HG03571 (cell line): ENCODE measurements at regions not wholly inside any gene's neighbourhood (a gene's known extent, or its start where the extent isn't known, plus 50 kb on each side); places are given as distances from the start of the nearest gene placed in this dataset.

Experiments
- ATAC-seq: cut with Tn5 transposase; IDR thresholded peaks from one replicate; pipeline ENCODE4 v1.9.1; 2021; ENCODE audit not compliant: unreplicated experiment

DNA sequence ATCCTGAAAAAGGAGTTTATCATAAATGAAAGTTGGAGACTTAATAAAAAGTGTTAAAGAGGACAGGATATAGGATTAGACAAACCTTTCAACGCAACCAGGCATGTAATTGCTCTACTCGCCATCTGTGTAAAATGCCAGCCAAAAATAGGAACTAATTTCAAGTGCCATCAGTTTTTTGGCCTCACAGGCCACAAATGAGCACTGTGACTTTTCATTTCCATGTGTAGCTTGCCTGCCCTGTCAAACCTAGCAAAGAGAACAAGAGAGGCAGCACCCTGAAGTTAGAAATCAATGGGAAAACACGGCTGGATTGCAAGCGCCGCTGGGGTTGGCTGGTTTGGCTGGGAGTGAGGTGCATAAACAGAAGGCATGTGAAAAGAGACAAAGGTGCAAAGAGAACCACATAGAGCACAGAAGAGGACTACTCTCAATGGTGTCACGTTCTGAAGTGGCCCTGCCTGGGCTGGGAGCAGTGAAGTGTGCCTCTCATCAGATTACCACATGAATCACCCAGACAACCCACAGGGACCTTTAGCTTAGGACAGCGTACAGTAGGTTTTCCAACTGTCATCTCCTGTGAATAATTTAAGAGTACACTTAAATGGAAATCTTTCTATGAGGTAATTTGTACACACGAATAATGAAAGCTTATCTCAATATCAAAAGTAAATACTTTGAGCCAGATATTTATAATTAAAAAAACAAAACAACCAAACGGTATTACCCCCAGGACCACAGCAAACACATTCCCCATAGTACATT, 78.0 kb upstream of the NHSL1 start:
- no peak for ATAC-seq

DNA sequence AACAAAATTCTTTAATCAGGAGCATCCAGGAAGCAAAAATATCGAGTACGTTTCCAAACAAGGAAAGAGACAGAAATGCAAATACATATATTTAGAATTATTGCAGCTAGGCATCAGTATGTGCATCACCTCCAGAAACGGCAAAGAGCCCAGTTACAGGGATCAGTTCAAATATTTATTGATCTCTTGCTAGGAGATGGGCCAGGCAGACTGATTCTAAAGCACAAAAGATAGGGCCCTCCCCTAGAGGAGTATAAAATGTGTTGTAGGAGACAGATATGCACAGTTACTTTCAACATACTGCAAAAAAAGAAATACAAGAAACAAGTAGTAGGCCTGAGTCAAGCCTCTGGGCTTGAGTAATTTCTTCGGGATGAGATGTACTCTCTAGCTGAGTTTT, 80.7 kb upstream of the NHSL1 start:
- no peak for ATAC-seq

DNA sequence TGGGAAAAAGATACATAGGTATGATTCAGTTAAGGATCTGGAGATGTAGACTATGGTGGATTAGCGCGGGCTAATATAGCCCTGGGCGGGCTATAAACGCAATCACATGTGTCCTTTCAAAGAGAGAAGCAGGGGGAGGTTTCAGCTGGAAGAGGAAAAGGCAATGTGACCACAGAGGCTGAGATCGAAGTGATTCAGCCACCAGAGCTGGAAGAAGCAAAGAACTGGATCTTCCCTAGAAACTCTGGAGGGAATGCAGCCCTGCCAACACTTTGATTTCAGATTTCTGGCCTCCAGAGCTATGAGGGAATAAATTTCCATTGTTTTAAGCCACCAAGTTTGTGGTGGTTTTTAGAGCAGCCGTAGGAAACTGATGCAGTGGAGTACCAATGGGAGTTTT, 81.5 kb upstream of the NHSL1 start:
- no peak for ATAC-seq

DNA sequence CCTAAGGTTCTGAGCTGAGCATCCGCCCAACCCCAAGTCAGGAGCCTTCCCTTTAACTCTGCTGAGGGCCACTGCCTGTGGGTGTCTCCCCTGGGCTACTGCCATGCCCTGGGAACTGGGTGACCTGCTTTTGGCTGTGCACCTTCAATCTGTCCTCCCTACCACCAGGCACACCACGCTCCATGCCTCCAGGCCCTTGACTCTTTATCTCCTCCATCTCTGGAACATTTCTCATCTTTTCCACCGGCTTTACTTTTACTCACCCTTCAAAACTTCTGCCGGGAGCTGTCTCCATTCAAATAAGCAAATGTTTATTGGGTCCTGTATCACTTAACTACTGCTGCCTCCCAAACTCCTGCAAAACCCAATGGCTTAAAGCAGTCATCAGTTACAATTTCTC, 83.3 kb upstream of the NHSL1 start:
- ATAC-seq: no peak

DNA sequence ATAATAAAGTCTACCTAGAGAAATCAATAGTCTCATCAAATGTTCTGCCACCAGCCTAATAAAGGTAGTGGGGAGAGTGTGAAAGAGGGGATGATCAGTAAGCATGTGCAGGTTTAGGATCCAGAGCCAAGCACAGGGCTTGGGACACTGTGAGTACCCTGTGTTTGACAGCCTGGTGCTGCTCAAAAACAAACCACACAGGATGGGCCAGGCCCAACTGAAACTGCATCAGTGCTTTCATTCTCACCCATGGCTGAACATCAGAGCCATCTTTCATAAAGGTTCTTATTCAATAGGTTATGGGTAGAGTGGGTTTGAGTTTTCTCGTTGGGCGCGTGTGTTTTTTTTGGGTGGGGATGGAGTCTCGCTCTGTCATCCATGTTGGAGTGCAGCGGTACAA, 87.3 kb upstream of the NHSL1 start:
- no peak for ATAC-seq

DNA sequence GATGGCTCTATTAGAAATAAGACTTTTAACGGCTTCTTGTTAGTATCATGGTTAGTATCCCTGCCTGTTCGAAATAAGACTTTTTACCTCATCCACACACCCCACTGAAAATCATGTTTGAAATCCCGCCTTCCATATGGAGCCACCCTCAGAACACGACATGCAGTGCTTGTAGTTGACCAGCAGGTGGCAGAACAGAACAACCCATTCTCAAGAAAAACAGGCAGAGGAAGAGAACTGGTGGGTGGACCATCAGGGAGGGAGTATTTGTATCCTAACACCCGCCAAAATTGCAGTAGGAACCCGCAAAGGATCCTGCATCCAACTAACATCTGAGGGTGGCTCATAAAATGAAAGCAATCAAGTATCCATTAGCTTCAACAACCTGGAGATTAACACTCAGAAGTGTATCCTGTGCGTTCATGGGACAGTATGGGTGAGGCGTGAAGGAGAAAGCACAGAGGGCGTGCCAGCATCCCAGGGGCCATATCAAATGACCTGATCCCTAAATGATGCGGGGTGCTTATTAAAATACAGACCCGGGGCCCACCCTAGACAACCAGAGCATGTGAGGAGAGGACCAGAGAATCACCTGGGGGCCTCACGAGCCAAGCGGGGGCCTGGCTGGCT, 89.6 kb upstream of the NHSL1 start:
- no peak for ATAC-seq

DNA sequence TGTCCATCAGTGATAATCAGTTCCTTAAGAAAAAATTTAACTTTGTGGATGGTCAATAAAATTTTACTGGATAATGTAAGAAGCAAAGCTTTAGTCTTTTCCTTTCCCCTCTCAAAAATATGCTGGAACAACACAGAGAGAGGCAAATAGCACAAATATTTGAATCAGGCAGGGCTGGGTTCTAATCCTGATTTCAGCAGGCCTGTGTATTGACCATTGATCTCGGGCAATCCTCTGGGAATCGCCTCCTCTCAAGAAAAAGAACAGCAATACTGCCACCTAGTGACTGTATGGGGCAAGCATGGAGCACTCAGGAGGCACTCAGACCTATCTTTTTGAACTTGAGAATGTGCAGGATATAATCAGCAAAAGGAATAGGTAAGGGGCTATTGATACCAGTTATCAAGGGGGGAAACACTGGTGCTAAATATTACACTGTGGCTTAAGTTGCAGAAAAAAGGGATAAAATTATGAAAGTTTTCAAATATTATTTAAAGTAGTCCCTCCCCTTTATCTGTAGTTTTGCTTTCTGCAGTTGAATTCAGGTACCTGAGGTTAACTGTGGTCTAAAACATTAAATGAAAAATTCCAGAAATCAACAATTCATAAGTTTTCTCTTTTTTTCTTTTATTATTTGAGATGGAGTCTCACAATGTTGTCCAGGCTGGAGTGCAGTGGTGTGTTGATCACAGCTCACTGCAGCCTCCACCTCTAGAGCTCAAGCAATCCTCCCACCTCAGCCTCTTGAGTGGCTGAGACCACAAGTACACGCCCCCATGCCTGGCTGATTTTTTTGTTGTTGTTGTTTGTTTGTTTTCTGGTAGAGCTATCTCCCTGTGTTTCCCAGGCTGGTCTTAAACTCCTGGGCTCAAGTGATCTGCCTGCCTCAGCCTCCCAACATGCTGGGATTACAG, 91.8 kb upstream of the NHSL1 start:
- peak; percentile 27 for ATAC-seq

DNA sequence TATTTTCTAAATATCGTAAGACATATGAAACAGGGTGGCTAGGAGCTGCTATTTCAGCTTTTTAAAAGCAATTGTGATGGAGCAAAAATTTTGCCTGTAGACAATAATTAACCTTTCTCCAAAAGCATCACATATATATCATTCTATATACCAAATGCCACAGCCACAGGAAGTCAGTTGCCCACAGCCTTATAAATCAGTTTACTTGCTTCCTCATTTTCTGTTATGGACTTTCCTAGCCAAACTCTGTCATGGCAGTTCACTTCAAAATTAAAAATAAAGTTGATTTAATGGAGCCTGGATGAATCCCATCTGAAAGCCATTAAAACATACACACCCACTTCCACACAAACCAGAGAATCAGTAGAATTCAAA, 93.4 kb upstream of the NHSL1 start:
- peak; percentile 52 for ATAC-seq

DNA sequence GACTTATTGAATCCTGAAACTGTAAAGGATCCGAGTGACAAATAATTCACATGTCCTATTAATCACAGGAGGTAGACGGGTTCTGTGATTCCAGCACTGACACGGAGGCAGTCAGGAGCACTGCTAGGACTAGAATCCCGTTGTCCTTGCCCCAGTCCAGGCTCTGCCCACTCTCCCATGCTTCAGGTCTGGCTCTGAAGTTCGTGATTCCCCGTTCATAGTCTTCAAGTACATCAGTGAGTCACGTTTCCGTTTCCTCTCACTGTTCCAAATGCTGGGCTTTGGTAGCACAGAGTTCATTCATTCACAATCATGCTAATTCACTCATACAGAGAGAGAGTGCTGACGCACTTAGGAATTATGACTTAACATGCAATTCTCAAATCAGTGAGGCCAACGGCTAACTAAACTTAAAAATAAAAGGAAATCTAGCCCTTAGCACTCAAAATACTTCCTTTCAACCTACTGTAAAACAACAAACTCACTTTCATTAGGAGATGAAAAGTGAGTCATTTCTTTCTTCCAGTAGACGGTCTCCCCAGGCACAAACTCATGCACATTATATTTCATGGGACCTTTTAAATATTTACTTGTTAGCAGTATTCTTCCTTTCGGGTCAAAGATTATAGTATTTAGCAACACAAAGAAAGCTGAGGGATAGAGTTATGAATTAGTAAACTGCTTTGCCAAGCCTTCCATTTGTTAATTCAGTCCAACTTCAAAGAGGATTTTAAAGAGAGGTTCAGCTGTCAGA, 94.0 kb upstream of the NHSL1 start:
- ATAC-seq: peak; percentile 75

DNA sequence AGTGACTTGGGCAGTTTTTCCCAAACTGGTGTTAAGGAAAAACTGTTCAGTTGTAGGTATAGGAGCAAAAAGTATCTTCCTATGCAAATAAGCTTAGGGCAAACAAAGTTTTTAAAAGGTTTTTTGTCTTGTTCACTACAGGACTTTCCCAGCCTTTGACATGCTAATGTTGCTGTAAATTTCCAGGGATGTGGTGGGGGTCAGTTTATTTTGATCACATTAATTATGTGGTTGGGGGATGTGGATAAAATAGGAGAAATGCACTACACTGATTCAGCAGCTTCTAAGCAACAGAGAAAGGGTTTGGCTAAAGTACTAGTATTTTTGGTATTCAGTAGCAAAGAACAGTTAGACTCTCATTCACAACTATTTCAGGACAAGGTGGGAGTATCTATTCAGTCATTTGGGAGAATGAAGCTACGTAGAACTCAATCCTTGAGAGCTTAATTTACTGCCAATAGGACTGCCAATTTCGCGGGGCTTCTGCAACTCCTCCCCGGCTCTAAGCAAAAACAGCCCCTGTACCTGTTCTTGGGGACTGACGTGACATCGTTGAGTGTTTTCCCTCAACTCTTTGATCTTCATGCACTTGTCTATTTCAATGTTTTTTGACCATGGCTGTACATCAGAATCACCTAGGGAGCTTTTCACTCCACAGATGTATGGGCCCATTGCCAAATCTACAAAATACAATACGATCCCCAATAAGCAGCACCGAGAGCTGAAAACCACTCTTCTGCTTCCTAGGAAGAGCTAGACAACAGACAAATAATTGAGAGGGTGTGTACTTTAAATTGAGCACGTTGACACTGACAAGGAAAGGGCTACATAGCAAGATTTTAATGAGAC, 94.8 kb upstream of the NHSL1 start:
- ATAC-seq: no peak

DNA sequence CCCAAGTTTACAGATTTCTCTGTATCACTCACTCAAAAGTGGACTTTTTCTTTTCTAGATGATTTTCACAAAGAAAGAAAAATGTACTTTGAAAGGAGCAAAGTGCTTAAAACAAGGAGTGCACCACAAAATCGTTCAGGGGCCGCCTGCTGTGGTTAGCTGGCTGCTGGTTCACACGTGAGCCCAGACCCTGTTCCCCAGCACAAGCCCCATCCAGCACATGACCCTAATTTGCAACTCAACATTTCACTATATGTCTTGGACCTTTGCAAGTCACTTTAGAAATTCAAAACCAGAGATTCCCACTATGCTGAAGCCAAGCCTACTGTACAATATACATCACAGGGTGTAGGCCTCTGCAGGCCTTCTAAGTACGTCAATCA, 95.5 kb upstream of the NHSL1 start:
- ATAC-seq: no peak

DNA sequence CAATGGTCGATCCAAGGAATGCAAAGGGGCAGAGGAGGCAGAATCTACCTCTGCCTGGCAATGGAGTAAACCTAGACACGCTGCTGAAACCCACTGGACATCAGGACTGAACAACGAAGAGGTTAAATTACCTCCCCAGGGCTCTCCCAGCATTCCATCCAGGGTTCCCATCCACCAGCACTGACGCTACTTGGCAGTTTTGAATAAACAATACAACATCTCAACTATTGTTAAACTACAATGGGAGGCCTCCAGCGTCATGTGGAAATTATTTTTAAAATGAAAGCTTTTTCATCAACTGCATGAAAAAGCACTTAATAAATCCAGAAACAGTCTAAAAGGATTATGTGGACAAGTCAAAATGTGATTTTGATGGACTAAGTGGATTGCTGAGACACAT, 96.8 kb upstream of the NHSL1 start:
- no peak for ATAC-seq

DNA sequence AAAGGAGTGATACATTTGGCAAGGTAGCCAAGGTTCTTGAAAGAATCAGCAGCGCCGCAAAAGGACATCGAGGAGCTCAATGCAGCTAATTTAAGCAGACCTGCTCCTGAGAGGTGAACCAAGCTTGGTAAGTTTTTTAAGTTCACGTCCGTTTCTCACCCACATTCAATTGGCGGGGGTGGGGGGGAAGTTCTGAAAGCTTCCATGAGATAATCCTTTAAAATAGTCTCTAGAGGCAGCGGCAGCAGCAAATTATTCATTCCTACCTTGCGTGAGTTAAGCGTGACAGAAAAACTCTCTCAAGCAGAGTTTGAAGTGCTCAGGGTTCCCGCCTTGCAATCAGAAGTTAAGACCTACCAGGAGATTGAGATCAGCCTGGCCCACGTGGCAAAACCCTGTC, 97.3 kb upstream of the NHSL1 start:
- ATAC-seq: no peak

DNA sequence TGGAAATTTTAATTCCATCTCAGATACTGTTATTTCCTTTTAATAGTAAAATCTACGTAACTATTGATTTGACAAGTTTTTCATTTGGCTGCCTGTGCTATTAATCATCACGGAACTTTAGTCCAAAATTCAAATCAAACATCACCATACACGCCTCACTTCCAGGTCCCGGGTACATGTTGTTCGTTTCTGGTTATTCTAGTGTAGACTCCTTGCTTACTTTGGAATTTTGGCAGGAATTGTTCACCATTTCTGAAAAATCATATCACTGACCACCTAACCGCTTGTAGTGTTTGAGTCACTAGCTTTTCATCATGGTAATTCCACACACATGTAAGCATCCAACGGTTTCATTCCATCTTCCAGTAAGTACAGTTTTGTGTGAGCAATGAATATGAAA, 98.0 kb upstream of the NHSL1 start:
- ATAC-seq: no peak

DNA sequence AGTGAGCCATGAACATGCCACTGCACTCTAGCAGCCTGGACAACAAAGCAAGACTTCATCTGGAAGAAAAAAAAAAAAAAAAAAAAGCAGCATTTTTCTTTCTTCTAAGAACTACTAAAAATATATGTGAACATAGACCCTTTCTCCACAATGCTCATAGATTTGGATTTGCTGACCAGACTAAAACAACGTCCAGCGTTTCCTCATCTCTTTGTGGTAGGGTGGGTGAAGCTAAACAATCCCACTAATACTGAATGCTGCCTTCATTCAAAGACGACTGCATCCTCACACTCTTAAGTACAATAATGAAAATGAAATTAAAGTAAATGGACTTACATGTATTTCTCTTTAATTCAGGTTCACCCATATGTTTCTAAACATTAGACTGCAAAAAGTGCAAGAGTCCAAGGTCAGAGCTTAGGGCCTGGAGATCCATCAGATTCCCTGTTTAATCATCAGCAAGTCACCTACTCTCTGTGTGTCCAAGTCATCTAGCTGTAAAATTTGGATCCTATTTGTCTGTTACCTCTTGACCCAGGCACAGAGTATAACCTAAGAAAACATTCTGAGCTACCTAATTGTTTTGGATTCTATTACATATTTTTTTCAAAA, 99.4 kb upstream of the NHSL1 start:
- no peak for ATAC-seq

DNA sequence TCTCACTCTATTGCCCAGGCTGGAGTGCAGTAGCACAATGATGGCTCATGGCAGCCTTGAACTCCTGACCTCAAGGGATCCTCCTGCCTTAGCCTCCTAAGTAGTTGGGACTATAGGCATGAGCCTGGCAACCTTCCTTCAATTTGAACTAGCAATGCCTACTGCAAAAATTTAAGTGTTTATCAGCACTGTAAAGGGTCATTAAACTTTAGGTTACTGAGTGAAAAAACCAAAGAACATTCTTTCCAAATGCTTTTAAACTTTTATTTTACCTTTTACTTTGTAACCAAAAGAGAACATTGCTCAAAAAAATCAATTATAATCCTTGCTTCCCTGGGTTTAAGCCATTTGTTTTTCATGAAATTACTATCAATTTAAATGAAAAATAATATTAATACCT, 101.0 kb upstream of the NHSL1 start:
- ATAC-seq: no peak

DNA sequence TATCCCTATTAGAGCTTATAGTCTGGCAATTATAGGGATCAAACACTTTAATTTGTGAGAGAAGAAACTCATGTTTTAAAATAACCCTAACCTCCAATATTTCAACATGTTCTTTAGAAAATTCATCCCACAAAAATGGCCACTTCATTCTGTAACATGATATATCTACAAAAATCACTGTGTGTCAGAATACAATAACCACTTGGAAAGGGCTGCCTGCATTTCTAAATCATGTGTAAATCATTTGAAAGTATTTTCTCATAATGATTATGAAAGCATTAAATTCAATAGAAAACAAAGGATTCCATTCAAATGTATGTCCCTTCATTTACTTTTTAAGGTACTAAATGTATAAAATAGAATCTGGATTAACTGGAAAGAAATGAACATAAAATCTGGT, 101.4 kb upstream of the NHSL1 start:
- ATAC-seq: no peak

DNA sequence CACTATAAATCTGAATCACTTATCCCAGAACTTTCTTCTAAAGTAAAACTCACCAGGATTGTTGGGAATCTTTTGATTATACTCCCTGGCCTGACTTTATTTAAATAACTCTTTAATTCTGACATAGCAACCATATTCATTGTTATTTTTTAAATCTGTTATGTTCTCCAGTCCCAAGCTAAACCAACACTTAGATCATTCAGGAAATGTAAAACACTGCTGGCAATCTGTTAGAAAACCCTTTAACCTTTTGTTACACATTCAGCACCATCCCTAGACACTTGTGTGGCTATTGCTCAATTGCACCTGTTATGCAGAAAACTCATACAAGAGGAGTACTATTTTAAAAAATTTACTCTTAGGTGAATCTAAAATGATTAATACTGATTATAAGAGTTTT, 101.8 kb upstream of the NHSL1 start:
- no peak for ATAC-seq

DNA sequence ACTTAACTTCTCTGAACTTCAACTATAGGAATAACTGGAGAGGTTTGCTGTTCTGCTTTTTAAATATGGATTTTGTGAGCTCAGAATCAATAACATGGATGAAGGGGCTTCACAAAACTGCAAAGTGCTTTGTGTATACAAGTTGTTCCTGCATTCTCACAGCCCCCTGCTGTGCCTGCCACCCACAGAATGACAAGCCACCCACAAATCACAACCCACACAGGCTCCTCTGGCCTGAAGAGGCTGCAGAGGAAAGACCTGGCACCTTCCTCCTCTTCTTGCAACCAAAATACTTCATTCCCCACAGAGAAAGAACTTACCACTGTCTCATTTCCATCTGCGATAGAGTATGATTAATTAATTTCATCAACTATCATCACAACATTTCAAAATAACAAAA, 106.7 kb upstream of the NHSL1 start:
- ATAC-seq: no peak
